SK-N-SH (cell line): ENCODE measurements at regions not wholly inside any gene's neighbourhood (a gene's known extent, or its start where the extent isn't known, plus 50 kb on each side); places are given as distances from the start of the nearest gene placed in this dataset.
A peak's percentile ranks its signal among the peaks of the same experiment; 100 is the strongest.

Experiments used
- CTCF ChIA-PET: fragments of 300-600, 350-600 bp; formaldehyde crosslinking; extraction: SDS; loops from one replicate; lab custom pipeline; 2021; lab: Yijun Ruan, JAX
- POLR2A ChIA-PET: fragments of 350-600 bp; sonication (Branson Sonifier 250); formaldehyde crosslinking; extraction: SDS; loops from one replicate; lab custom pipeline; 2020; ENCODE audit warnings: antibody characterized with exemption, inconsistent platforms; lab: Yijun Ruan, JAX
- DNase-seq: peaks from one replicate; pipeline ENCODE4 v3.0.0; 2012
- H2AFZ ChIP-seq: fragments of 200-600 bp; sonication (generic); 2 replicates; pipeline ENCODE4 v1.8.1; 2016; ENCODE audit warnings: antibody characterized with exemption, mild to moderate bottlenecking, low read depth
- H3F3A ChIP-seq: fragments of 200-600 bp; sonication (generic); replicated peaks from 2 replicates; pipeline ENCODE3; 2016; ENCODE audit warnings: antibody characterized with exemption, mild to moderate bottlenecking; ENCODE audit not compliant: insufficient read depth
- H3K27ac ChIP-seq, 2 experiments: fragments of 200-500 bp in 1 of 2; fragments of 200-600 bp in 1 of 2; sonication (Bioruptor generic) in 1 of 2; sonication (generic), shearing (Covaris generic) in 1 of 2; 2 replicates each; pipeline versions ENCODE4 v1.5.1 to v1.6.1; 2014 to 2016; ENCODE audit warnings: low read depth in 2 of 2, inconsistent platforms in 1 of 2, low read length in 1 of 2, mild to moderate bottlenecking in 1 of 2, mixed read lengths in 1 of 2
- H3K27me3 ChIP-seq: fragments of 200-600 bp; sonication (generic), shearing (Covaris generic); 2 replicates; pipeline ENCODE4 v1.6.1; 2016; ENCODE audit warnings: mixed run types; ENCODE audit not compliant: insufficient read depth
- H3K36me3 ChIP-seq, 2 experiments: fragments of 200-500 bp in 1 of 2; fragments of 200-600 bp in 1 of 2; sonication (Bioruptor generic) in 1 of 2; sonication (generic) in 1 of 2; replicated peaks in 1 of 2; 2 replicates each; pipeline versions ENCODE3 to v1.5.1; 2014 to 2016; ENCODE audit warnings: low read length in 1 of 2, mild to moderate bottlenecking in 1 of 2; ENCODE audit not compliant: insufficient read depth in 2 of 2, control insufficient read depth in 1 of 2
- H3K4me1 ChIP-seq, 2 experiments: fragments of 200-500 bp in 1 of 2; fragments of 200-600 bp in 1 of 2; sonication (Bioruptor generic) in 1 of 2; sonication (generic), shearing (Covaris generic) in 1 of 2; 2 replicates each; pipeline versions ENCODE4 v1.5.1 to v1.6.1; 2014 to 2016; ENCODE audit warnings: low read depth in 1 of 2, low read length in 1 of 2, mixed run types in 1 of 2; ENCODE audit not compliant: insufficient read depth in 2 of 2, control insufficient read depth in 1 of 2
- H3K4me2 ChIP-seq: fragments of 200-600 bp; sonication (generic), shearing (Covaris generic); 2 replicates; pipeline ENCODE4 v1.6.1; 2017; ENCODE audit warnings: mixed run types
- H3K4me3 ChIP-seq, 2 experiments: fragments of 200-500 bp in 1 of 2; fragments of 200-600 bp in 1 of 2; sonication (Bioruptor generic) in 1 of 2; sonication (generic), shearing (Covaris generic) in 1 of 2; 2 replicates each; pipeline versions ENCODE4 v1.5.1 to v1.8.1; 2014 to 2016; ENCODE audit warnings: low read depth in 2 of 2, inconsistent platforms in 1 of 2, low read length in 1 of 2, mild to moderate bottlenecking in 1 of 2, mixed read lengths in 1 of 2, moderate library complexity in 1 of 2
- H3K79me2 ChIP-seq: fragments of 200-600 bp; sonication (generic); 2 replicates; pipeline ENCODE4 v1.8.1; 2017; ENCODE audit warnings: mild to moderate bottlenecking; ENCODE audit not compliant: insufficient read depth
- H3K9ac ChIP-seq: fragments of 200-600 bp; sonication (generic); 2 replicates; pipeline ENCODE4 v1.6.1; 2017; ENCODE audit warnings: mixed run types
- H3K9me2 ChIP-seq: fragments of 200-600 bp; sonication (generic); 2 replicates; pipeline ENCODE4 v1.6.1; 2017; ENCODE audit warnings: mixed run types
- H3K9me3 ChIP-seq: fragments of 200-600 bp; sonication (generic); 2 replicates; pipeline ENCODE4 v1.6.1; 2017; ENCODE audit warnings: mixed run types, mild to moderate bottlenecking, moderate library complexity
- H4K20me1 ChIP-seq: fragments of 200-600 bp; sonication (generic); 2 replicates; pipeline ENCODE4 v1.6.1; 2017; ENCODE audit warnings: mild to moderate bottlenecking, mixed run types; ENCODE audit not compliant: insufficient read depth
- CTCF ChIP-seq: fragments of 200-600 bp; sonication (generic); IDR thresholded peaks from 2 replicates; pipeline ENCODE4 v1.6.1; 2017; ENCODE audit warnings: antibody characterized with exemption, mild to moderate bottlenecking, moderate library complexity
- EP300 ChIP-seq, 2 experiments: IDR thresholded peaks; 2 replicates each; pipeline versions ENCODE4 v1.4.0 to v1.6.1; 2012; ENCODE audit warnings: borderline replicate concordance in 1 of 2, low read depth in 1 of 2, low read length in 1 of 2
- EZH2phosphoT487 ChIP-seq: fragments of 200-600 bp; sonication (generic); IDR thresholded peaks from 2 replicates; pipeline ENCODE4 v1.6.1; 2017; ENCODE audit warnings: low read depth, mixed run types, mild to moderate bottlenecking, antibody characterized with exemption, moderate library complexity, borderline replicate concordance
- FOSL2 ChIP-seq: IDR thresholded peaks from 2 replicates; pipeline ENCODE4 v1.4.0; 2012; ENCODE audit warnings: low read depth, mild to moderate bottlenecking, moderate library complexity, borderline replicate concordance
- FOXJ3 ChIP-seq: sonication (generic); formaldehyde crosslinking; IDR thresholded peaks from 2 replicates; pipeline ENCODE4 v1.5.1; 2020; ENCODE audit warnings: mild to moderate bottlenecking, missing genetic modification reagents
- FOXM1 ChIP-seq: IDR thresholded peaks from 2 replicates; pipeline ENCODE4 v1.4.0; 2012; ENCODE audit warnings: low read depth, mild to moderate bottlenecking
- JUND ChIP-seq: IDR thresholded peaks from 2 replicates; pipeline ENCODE4 v1.4.0; 2012
- MEF2A ChIP-seq: IDR thresholded peaks from 2 replicates; pipeline ENCODE4 v1.4.0; 2012; ENCODE audit warnings: low read depth, borderline replicate concordance
- POLR2AphosphoS5 ChIP-seq: IDR thresholded peaks from 2 replicates; pipeline ENCODE4 v1.6.1; 2012; ENCODE audit warnings: low read depth, low read length
- RFX5 ChIP-seq: IDR thresholded peaks from 2 replicates; pipeline ENCODE4 v1.6.1; 2012; ENCODE audit warnings: mild to moderate bottlenecking, improper control_type of control experiment, low read length
- RXRA ChIP-seq: IDR thresholded peaks from 2 replicates; pipeline ENCODE4 v1.4.0; 2012; ENCODE audit warnings: low read depth, mild to moderate bottlenecking, borderline replicate concordance
- TAF1 ChIP-seq: IDR thresholded peaks from 2 replicates; pipeline ENCODE4 v1.6.1; 2012; ENCODE audit warnings: low read depth, mild to moderate bottlenecking, low read length, moderate library complexity, borderline replicate concordance
- TCF12 ChIP-seq: IDR thresholded peaks from 2 replicates; pipeline ENCODE4 v1.4.0; 2012
- YY1 ChIP-seq: IDR thresholded peaks from 2 replicates; pipeline ENCODE4 v1.4.0; 2012; ENCODE audit warnings: low read depth, mild to moderate bottlenecking
- WGBS: methylation state at CpG from one replicate; pipeline ENCODE4 v1.1.6; 2017; ENCODE audit warnings: low lambda C conversion rate; 5-methylcytosine and 5-hydroxymethylcytosine counted together
- TF ChIP-seq, protein P1 (sequence below): IDR thresholded peaks from 2 replicates; pipeline ENCODE4; 2012

GRCh38 chr13:42490676-42491075, 83.3 kb upstream of the TNFSF11 start (continued):
- TF ChIP-seq, protein P1, sequence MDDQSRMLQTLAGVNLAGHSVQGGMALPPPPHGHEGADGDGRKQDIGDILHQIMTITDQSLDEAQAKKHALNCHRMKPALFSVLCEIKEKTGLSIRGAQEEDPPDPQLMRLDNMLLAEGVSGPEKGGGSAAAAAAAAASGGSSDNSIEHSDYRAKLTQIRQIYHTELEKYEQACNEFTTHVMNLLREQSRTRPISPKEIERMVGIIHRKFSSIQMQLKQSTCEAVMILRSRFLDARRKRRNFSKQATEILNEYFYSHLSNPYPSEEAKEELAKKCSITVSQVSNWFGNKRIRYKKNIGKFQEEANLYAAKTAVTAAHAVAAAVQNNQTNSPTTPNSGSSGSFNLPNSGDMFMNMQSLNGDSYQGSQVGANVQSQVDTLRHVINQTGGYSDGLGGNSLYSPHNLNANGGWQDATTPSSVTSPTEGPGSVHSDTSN: no peak
- no peak for TF ChIP-seq FOSL2
- TF ChIP-seq FOXJ3 (CRISPR knock-in tag): no peak
- TF ChIP-seq MEF2A: no peak

- no peaks in the 10 kb centered on the region for H4K20me1 ChIP-seq
- no peak overlapping the region for H3K4me2 ChIP-seq
- H3K79me2 ChIP-seq: no peaks in the 10 kb centered on the region
- H3K27me3 ChIP-seq: no peaks in the 10 kb centered on the region
- peaks cover 0 to 8% of the 10 kb centered on the region in 2 experiments; a peak in 2 of 4 replicates for H3K4me1 ChIP-seq
- DNase-seq: no peak
- no peak for TF ChIP-seq POLR2AphosphoS5
- TF ChIP-seq, protein P1: no peak
- TF ChIP-seq CTCF: no peak
- TF ChIP-seq FOXM1: no peak
- ChIA-PET CTCF (no interaction called here), POLR2A (no interaction called here)
- H3K27ac ChIP-seq: no peak overlapping the region
- H3K9me2 ChIP-seq: no peaks in the 10 kb centered on the region
- H3K9me3 ChIP-seq: no peaks in the 10 kb centered on the region
- H2AFZ ChIP-seq: no peak overlapping the region
- no peak overlapping the region for H3K9ac ChIP-seq
- H3K36me3 ChIP-seq: no peaks in the 10 kb centered on the region
- no peak overlapping the region for H3K4me3 ChIP-seq
- WGBS: 66% methylated on average over 4 of the region's 4 CpGs
- H3F3A ChIP-seq: peaks cover 6% of the 10 kb centered on the region
These were observed 81.5 kb upstream of the TNFSF11 start for GRCh38 chr13:42492372-42492920.

GRCh38 chr13:42494157-42494556, 79.8 kb upstream of the TNFSF11 start:
- H3K4me1 ChIP-seq: peaks cover 0 to 8% of the 10 kb centered on the region in 2 experiments; a peak in 2 of 4 replicates
- no peak overlapping the region for H3K4me2 ChIP-seq
- no peaks in the 10 kb centered on the region for H4K20me1 ChIP-seq
- ChIA-PET POLR2A (no interaction called here), CTCF (interaction anchor here (0.9 kb wide), 1 partner anchor 10 kb away, joined by 3 read pairs; no protein-coding TSS in a partner anchor)
- H3K9me2 ChIP-seq: no peaks in the 10 kb centered on the region
- peak overlapping the region in 1 of 2 experiments; percentile 48; a peak in 1 of 4 replicates for H3K27ac ChIP-seq
- no peak overlapping the region for H3K9ac ChIP-seq
- no peaks in the 10 kb centered on the region for H3K79me2 ChIP-seq
- H3K27me3 ChIP-seq: no peaks in the 10 kb centered on the region
- no peak for DNase-seq
- H3K9me3 ChIP-seq: no peaks in the 10 kb centered on the region
- H3K36me3 ChIP-seq: no peaks in the 10 kb centered on the region
- no peak overlapping the region for H2AFZ ChIP-seq
- WGBS: 36% methylated on average over 3 of the region's 3 CpGs
- no peak overlapping the region for H3K4me3 ChIP-seq
- H3F3A ChIP-seq: peaks cover 6% of the 10 kb centered on the region
- TF ChIP-seq YY1 (no peak), RFX5 (no peak), MEF2A (no peak), EP300 (IDR thresholded peaks at IDR 0.05; ENCODE audit: borderline replicate concordance in 1 of 2, low read depth in 1 of 2, low read length in 1 of 2) (peak in 1 of 2 experiments; percentile 59; a peak in 1 of 4 replicates), CTCF (no peak), TAF1 (no peak), FOXM1 (no peak), RXRA (no peak), EZH2phosphoT487 (no peak), JUND (peak; percentile 65), TCF12 (peak; percentile 68), FOSL2 (0 out of 2 replicates have a peak, but pooled peaks have one; percentile 5)
- TF ChIP-seq, protein P1: peak; percentile 64
